H1 (cell line): ENCODE measurements at regions not wholly inside any gene's neighbourhood (a gene's known extent, or its start where the extent isn't known, plus 50 kb on each side); places are given as distances from the start of the nearest gene placed in this dataset.

ENCODE experiments used
- SIN3A ChIP-seq, 2 experiments: IDR thresholded peaks in 1 of 2; conservative IDR thresholded peaks in 1 of 2; 2 replicates each; pipeline ENCODE4 v1.6.1; 2011 to 2012; ENCODE audit warnings: low read length in 2 of 2, improper control_type of control experiment in 1 of 2, low read depth in 1 of 2, mild to moderate bottlenecking in 1 of 2

- TF ChIP-seq SIN3A (conservative IDR thresholded peaks at IDR 0.05 in 1 of 2, IDR thresholded peaks at IDR 0.05 in 1 of 2; ENCODE audit: low read depth in 1 of 2, low read length in 2 of 2) = no peak
- TF ChIP-seq, all 59 proteins: peak for 0
Observed at GRCh38 chr20:24118441-24119175, 130.0 kb upstream of the GGTLC1 start (continued).
